ENCODE measurements at regions not wholly inside any gene's neighbourhood (a gene's known extent, or its start where the extent isn't known, plus 50 kb on each side); places are given as distances from the start of the nearest gene placed in this dataset.

- no peak for FAIRE-seq
- Histone ChIP-seq H3K9ac (replicated peaks in 1 of 4; ENCODE audit: extremely low read depth in 1 of 4, low read depth in 3 of 4, low read length in 3 of 4) (no peak overlapping the region), H3K23me2 (ENCODE audit: low read depth, low read length) (no peaks in the 10 kb centered on the region), H2BK15ac (ENCODE audit: low read length) (no peak overlapping the region), H3K27ac (ENCODE audit: low read depth, low read length) (no peak overlapping the region), H3K79me2 (ENCODE audit: control insufficient read depth in 1 of 2, insufficient read depth in 2 of 2, low read length in 2 of 2) (no peaks in the 10 kb centered on the region), H3K9me3 (ENCODE audit: insufficient read depth in 2 of 2, low read depth in 1 of 2, low read length in 1 of 2) (no peaks in the 10 kb centered on the region), H3K4me2 (ENCODE audit: insufficient read depth in 1 of 2, low read depth in 2 of 2, low read length in 2 of 2) (no peak overlapping the region), H2AK5ac (ENCODE audit: low read depth, low read length) (no peak overlapping the region), H3K79me1 (ENCODE audit: low read depth, low read length) (no peaks in the 10 kb centered on the region), H2BK12ac (ENCODE audit: low read depth, low read length) (no peak overlapping the region), H4K20me1 (replicated peaks in 1 of 2; ENCODE audit: control insufficient read depth in 1 of 2, insufficient read depth in 2 of 2, low read length in 2 of 2) (no peaks in the 10 kb centered on the region), H3K27me3 (replicated peaks in 1 of 4; ENCODE audit: control insufficient read depth in 3 of 4, extremely low read depth in 1 of 4, insufficient read depth in 3 of 4, low read length in 3 of 4) (no peaks in the 10 kb centered on the region), H4K8ac (ENCODE audit: extremely low read depth, insufficient read depth, low read length) (no peak overlapping the region), H3K56ac (replicated peaks; ENCODE audit: insufficient read length, low read depth, low read length) (no peak overlapping the region), H3K4me3 (ENCODE audit: extremely low read depth in 1 of 4, insufficient read depth in 2 of 4, low read depth in 3 of 4, low read length in 4 of 4) (no peak overlapping the region), H3K14ac (ENCODE audit: insufficient read length) (no peak overlapping the region), H3K18ac (ENCODE audit: extremely low read depth, low read length) (no peak overlapping the region), H2BK20ac (ENCODE audit: low read length) (no peak overlapping the region), H2BK5ac (ENCODE audit: low read depth, low read length) (no peak overlapping the region), H2BK120ac (replicated peaks; ENCODE audit: low read depth, low read length) (no peak overlapping the region), H3K4me1 (replicated peaks in 1 of 4; ENCODE audit: control insufficient read depth in 3 of 4, insufficient read depth in 4 of 4, low read length in 3 of 4) (no peaks in the 10 kb centered on the region), H3K4ac (replicated peaks; ENCODE audit: insufficient read length, low read depth, low read length) (no peak overlapping the region), H3K36me3 (ENCODE audit: control insufficient read depth in 2 of 4, insufficient read depth in 4 of 4, low read length in 3 of 4) (no peaks in the 10 kb centered on the region), H2AFZ (ENCODE audit: low read length) (no peak overlapping the region), H4K5ac (ENCODE audit: insufficient read length, low read depth, low read length) (no peak overlapping the region), H4K91ac (replicated peaks; ENCODE audit: insufficient read length, low read length) (no peak overlapping the region), H3K23ac (ENCODE audit: insufficient read length) (no peak overlapping the region)
- CTCF ChIA-PET (ENCODE audit: partially characterized antibody) = no interaction called here
- WGBS, 2 experiments (ENCODE audit: extremely low coverage in 1 of 2, insufficient coverage in 1 of 2, insufficient read length in 1 of 2, insufficient replicate concordance in 2 of 2, low coverage in 1 of 2, low lambda C conversion rate in 2 of 2, missing lambda C conversion rate in 1 of 2) = 100% methylated on average over 3 of the region's 3 CpGs; no CpG with 5 or more reads in 1 of the 2 experiments
- no peak for TF ChIP-seq TCF12 (IDR thresholded peaks at IDR 0.05; ENCODE audit: low read depth, low read length)
- no peak for TF ChIP-seq HDAC2 (IDR thresholded peaks at IDR 0.05; ENCODE audit: borderline replicate concordance in 1 of 2, low read depth in 2 of 2, low read length in 2 of 2)
- no peak for TF ChIP-seq SAP30 (IDR thresholded peaks at IDR 0.05; ENCODE audit: insufficient read depth, insufficient replicate concordance, low read length)
- no peak for TF ChIP-seq CBX5 (IDR thresholded peaks at IDR 0.05; ENCODE audit: low read depth, low read length)
- no peak for TF ChIP-seq EZH2 (IDR thresholded peaks at IDR 0.05; ENCODE audit: low read depth, low read length, severe bottlenecking)
- TF ChIP-seq MAFK (IDR thresholded peaks at IDR 0.05; ENCODE audit: low read depth, low read length) = no peak
- no peak for TF ChIP-seq SP1 (IDR thresholded peaks at IDR 0.05; ENCODE audit: low read depth, low read length)
- TF ChIP-seq ASH2L (IDR thresholded peaks at IDR 0.05; ENCODE audit: low read length) = no peak
- no peak for TF ChIP-seq POLR2A (IDR thresholded peaks at IDR 0.05; ENCODE audit: control extremely low read depth in 1 of 2, low read depth in 2 of 2, low read length in 2 of 2)
- TF ChIP-seq RFX5 (IDR thresholded peaks at IDR 0.05; ENCODE audit: borderline replicate concordance, low read depth, low read length) = no peak
- no peak for TF ChIP-seq CEBPB (IDR thresholded peaks at IDR 0.05; ENCODE audit: low read depth, low read length)
- no peak for TF ChIP-seq TAF7 (optimal IDR thresholded peaks at IDR 0.05; ENCODE audit: borderline replicate concordance, low read depth, low read length)
- no peak for TF ChIP-seq TAF1 (IDR thresholded peaks at IDR 0.05; ENCODE audit: low read depth, low read length)
- no peak for TF ChIP-seq CBX8 (IDR thresholded peaks at IDR 0.05; ENCODE audit: borderline replicate concordance, low read depth, low read length)
- no peak for TF ChIP-seq E2F6 (IDR thresholded peaks at IDR 0.05)
- TF ChIP-seq KDM1A (IDR thresholded peaks at IDR 0.05; ENCODE audit: borderline replicate concordance, low read length) = no peak
- POLR2A ChIA-PET (ENCODE audit: partially characterized antibody) = no interaction called here
- no peak for DNase-seq (ENCODE audit: low read depth in 1 of 2, low spot score in 2 of 2)
Observed at GRCh38 chr9:6096821-6097220, 81.4 kb upstream of the RANBP6 start.

Measured in H1 (cell line).